HCT116 (cell line): ENCODE measurements at regions not wholly inside any gene's neighbourhood (a gene's known extent, or its start where the extent isn't known, plus 50 kb on each side); places are given as distances from the start of the nearest gene placed in this dataset.

ENCODE experiments used
- ATAC-seq: fragments of 200-7000 bp; cut with Tn5 transposase; 2 replicates; pipeline ENCODE4 v1.9.1; 2020; ENCODE audit warnings: mild to moderate bottlenecking, moderate library complexity
- BruUV-seq: library from RNA; stranded (reverse); fragments of 400-500 nt; replicated peaks from 2 replicates; lab custom pipeline; 2021; lab: Mats Ljungman, UMichigan
- CTCF ChIA-PET: fragments of 300-600 bp; sonication (Branson Sonifier 250); formaldehyde crosslinking; loops from one replicate; lab custom pipeline; 2021; ENCODE audit warnings: antibody characterized with exemption; lab: Charles Lee
- POLR2A ChIA-PET: fragments of 300-600, 350-600 bp; sonication (Branson Sonifier 250); formaldehyde crosslinking; loops from one replicate; lab custom pipeline; 2021; ENCODE audit warnings: antibody characterized with exemption; lab: Charles Lee
- RAD21 ChIA-PET, 2 experiments: fragments of 300-600 bp; sonication (Branson Sonifier 250); formaldehyde crosslinking; loops; one replicate each; lab custom pipeline; 2023; ENCODE audit warnings: low total read pairs in 2 of 2; ENCODE audit not compliant: uncharacterized antibody in 2 of 2, unreplicated experiment in 2 of 2, low non-redundant PET in 1 of 2; lab: Charles Lee
- DNase-seq: peaks from one replicate; pipeline ENCODE4 v3.0.0-alpha.2; 2010; ENCODE audit warnings: low read depth, low spot score
- H2AFZ ChIP-seq: fragments of 200-600 bp; shearing (Covaris generic), sonication (generic); 2 replicates; pipeline ENCODE4 v1.6.1; 2017; ENCODE audit warnings: low read depth, mixed run types, mixed read lengths, antibody characterized with exemption, low read length; ENCODE audit not compliant: poor library complexity, severe bottlenecking
- H3K27ac ChIP-seq: 2 replicates; pipeline ENCODE4 v1.5.1; 2012; ENCODE audit warnings: low read depth, low read length
- H3K27me3 ChIP-seq: fragments of 200-600 bp; sonication (generic); 2 replicates; pipeline ENCODE4 v1.6.1; 2016; ENCODE audit warnings: mixed run types, low read length, mixed read lengths; ENCODE audit not compliant: insufficient read depth
- H3K36me3 ChIP-seq, 2 experiments: fragments of 200-500 bp in 1 of 2; fragments of 200-600 bp in 1 of 2; sonication (Bioruptor generic) in 1 of 2; sonication (generic) in 1 of 2; 2 replicates each; pipeline versions ENCODE4 v1.5.1 to v1.6.1; 2014 to 2016; ENCODE audit warnings: low read length in 2 of 2, inconsistent platforms in 1 of 2, mixed read lengths in 1 of 2, mixed run types in 1 of 2; ENCODE audit not compliant: insufficient read depth in 2 of 2, control insufficient read depth in 1 of 2
- H3K4me1 ChIP-seq, 2 experiments: fragments of 200-600 bp in 1 of 2; sonication (generic) in 1 of 2; 2 replicates each; pipeline versions ENCODE4 v1.5.1 to v1.6.1; 2012 to 2017; ENCODE audit warnings: low read length in 2 of 2, inconsistent platforms in 1 of 2, mild to moderate bottlenecking in 1 of 2, mixed read lengths in 1 of 2, mixed run types in 1 of 2, moderate library complexity in 1 of 2; ENCODE audit not compliant: insufficient read depth in 2 of 2, control insufficient read depth in 1 of 2
- H3K4me2 ChIP-seq: fragments of 200-600 bp; sonication (generic); 2 replicates; pipeline ENCODE4 v1.6.1; 2017; ENCODE audit warnings: mixed run types, low read length, mixed read lengths
- H3K4me3 ChIP-seq, 2 experiments: fragments of 200-600 bp in 1 of 2; sonication (generic) in 1 of 2; replicated peaks in 1 of 2; 2 replicates each; pipeline ENCODE4 v1.5.1; 2011 to 2016; ENCODE audit warnings: low read length in 2 of 2, control low read depth in 1 of 2, low read depth in 1 of 2, mild to moderate bottlenecking in 1 of 2, mixed read lengths in 1 of 2, mixed run types in 1 of 2
- H3K79me2 ChIP-seq: fragments of 200-600 bp; sonication (generic); 2 replicates; pipeline ENCODE4 v1.6.1; 2017; ENCODE audit warnings: mild to moderate bottlenecking, mixed run types, low read length, moderate library complexity, mixed read lengths; ENCODE audit not compliant: insufficient read depth
- H3K9ac ChIP-seq: fragments of 200-600 bp; sonication (generic); 2 replicates; pipeline ENCODE4 v1.6.1; 2016; ENCODE audit warnings: low read length, mixed read lengths
- H3K9me2 ChIP-seq: fragments of 200-600 bp; sonication (generic), shearing (Covaris generic); 2 replicates; pipeline ENCODE4 v1.6.1; 2017; ENCODE audit warnings: mixed run types, mild to moderate bottlenecking, moderate library complexity; ENCODE audit not compliant: insufficient read depth
- H3K9me3 ChIP-seq, 2 experiments: fragments of 200-500 bp in 1 of 2; fragments of 200-600 bp in 1 of 2; sonication (Bioruptor generic) in 1 of 2; sonication (generic) in 1 of 2; 2 replicates each; pipeline ENCODE4 v1.6.1; 2014 to 2017; ENCODE audit warnings: low read length in 2 of 2, mixed read lengths in 2 of 2, inconsistent platforms in 1 of 2, low read depth in 1 of 2, mild to moderate bottlenecking in 1 of 2, mixed run types in 1 of 2, moderate library complexity in 1 of 2; ENCODE audit not compliant: control insufficient read depth in 1 of 2, insufficient read depth in 1 of 2
- H4K20me1 ChIP-seq: fragments of 200-600 bp; sonication (generic), shearing (Covaris generic); 2 replicates; pipeline ENCODE4 v1.6.1; 2017; ENCODE audit warnings: mixed run types, mild to moderate bottlenecking, moderate library complexity; ENCODE audit not compliant: insufficient read depth
- EGR1 ChIP-seq: IDR thresholded peaks from 2 replicates; pipeline ENCODE4 v1.6.1; 2012; ENCODE audit warnings: low read depth
- ELF1 ChIP-seq: IDR thresholded peaks from 2 replicates; pipeline ENCODE4 v1.6.1; 2012; ENCODE audit warnings: low read depth, borderline replicate concordance
- EZH2 ChIP-seq: fragments of 200-600 bp; sonication (generic); IDR thresholded peaks from 2 replicates; pipeline ENCODE4 v1.6.1; 2017; ENCODE audit warnings: antibody characterized with exemption, mixed run types
- EZH2phosphoT487 ChIP-seq: fragments of 200-600 bp; IDR thresholded peaks from 2 replicates; pipeline ENCODE4 v1.6.1; 2018; ENCODE audit warnings: antibody characterized with exemption, borderline replicate concordance
- JUND ChIP-seq: IDR thresholded peaks from 2 replicates; pipeline ENCODE4 v1.6.1; 2012
- POLR2A ChIP-seq: IDR thresholded peaks from 2 replicates; pipeline ENCODE4 v1.7.0; 2011; ENCODE audit warnings: borderline replicate concordance; ENCODE audit not compliant: insufficient read depth, insufficient read length; ENCODE audit errors: extremely low read depth
- REST ChIP-seq: IDR thresholded peaks from 2 replicates; pipeline ENCODE4 v1.6.1; 2012; ENCODE audit warnings: low read depth
- YY1 ChIP-seq: IDR thresholded peaks from 2 replicates; pipeline ENCODE4 v1.6.1; 2011; ENCODE audit warnings: low read length, low read depth, moderate library complexity, mild to moderate bottlenecking; ENCODE audit not compliant: insufficient replicate concordance; ENCODE audit errors: extremely low read depth
- intact Hi-C: fragments of 100-400 bp; cut with micrococcal nuclease; formaldehyde crosslinking; loops from 2 replicates; pipeline ENCODE4 v1.10.0; 2022
- TF ChIP-seq, protein P1 (sequence below): IDR thresholded peaks from 2 replicates; pipeline ENCODE4 v1.6.1; 2012

DNA sequence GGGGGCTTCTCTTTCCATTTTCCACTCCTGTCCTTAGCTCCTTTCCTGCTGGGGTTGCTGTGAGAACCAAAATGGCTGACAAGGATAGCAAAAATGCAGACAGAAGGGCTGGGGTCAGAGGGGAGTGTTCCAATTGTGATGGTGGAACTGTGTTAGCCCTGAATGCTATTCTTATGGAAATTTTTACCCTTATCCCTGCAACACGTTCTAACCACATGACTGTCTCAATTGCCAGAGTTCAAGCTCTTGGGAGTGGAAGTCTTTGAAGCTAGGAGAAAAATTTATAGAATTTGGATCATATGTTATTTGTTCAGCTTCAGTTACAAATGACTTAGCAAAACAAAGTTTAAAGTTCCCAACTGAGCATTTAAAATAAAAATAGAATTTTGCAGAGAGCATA is 134.1 kb downstream of the ADCYAP1R1 start:
- no peak overlapping the region for H3K9ac ChIP-seq
- intact Hi-C loops, result no loop called here
- no peaks in the 10 kb centered on the region for H3K79me2 ChIP-seq
- CTCF ChIA-PET, result no interaction called here
- POLR2A ChIA-PET, result no interaction called here
- H3K27ac ChIP-seq, result no peak overlapping the region
- BruUV-seq, result no TSS peak
- H3K36me3 ChIP-seq, result no peaks in the 10 kb centered on the region
- RAD21 ChIA-PET, result no interaction called here
- DNase-seq (no peak), ATAC-seq (no peak)
- no peak overlapping the region for H3K4me2 ChIP-seq
- no peaks in the 10 kb centered on the region for H4K20me1 ChIP-seq
- H3K9me3 ChIP-seq, result no peaks in the 10 kb centered on the region
- no peak for TF ChIP-seq JUND
- no peak for TF ChIP-seq POLR2A
- TF ChIP-seq, protein P1, sequence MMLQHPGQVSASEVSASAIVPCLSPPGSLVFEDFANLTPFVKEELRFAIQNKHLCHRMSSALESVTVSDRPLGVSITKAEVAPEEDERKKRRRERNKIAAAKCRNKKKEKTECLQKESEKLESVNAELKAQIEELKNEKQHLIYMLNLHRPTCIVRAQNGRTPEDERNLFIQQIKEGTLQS, result no peak
- TF ChIP-seq REST, result no peak
- TF ChIP-seq EZH2phosphoT487, result no peak
- TF ChIP-seq EZH2, result no peak
- TF ChIP-seq YY1, result no peak
- no peak for TF ChIP-seq ELF1
- TF ChIP-seq EGR1, result no peak
- no peak overlapping the region for H2AFZ ChIP-seq
- H3K27me3 ChIP-seq, result peaks cover 22% of the 10 kb centered on the region; the same call in 1 of the 2 replicates
- no peak overlapping the region for H3K4me3 ChIP-seq
- H3K4me1 ChIP-seq, result no peaks in the 10 kb centered on the region
- H3K9me2 ChIP-seq, result no peaks in the 10 kb centered on the region
